T-helper 1 cell treated with Interleukin-12 subunit alpha and Interleukin-12 subunit beta and Interleukin-4 antibody, amounts not matched to agents 30 ng/mL and 1 ng/mL, for 36 hours (primary cell): ENCODE measurements at regions not wholly inside any gene's neighbourhood (a gene's known extent, or its start where the extent isn't known, plus 50 kb on each side); places are given as distances from the start of the nearest gene placed in this dataset.
"Not testable (repeated sequence)": the region's sequence is repeated elsewhere in the genome, so short reads cannot be mapped to it uniquely, and the experiment has no call there.

Experiments used
- intact Hi-C: fragments of 100-400 bp; cut with micrococcal nuclease; formaldehyde crosslinking; loops from one replicate; pipeline ENCODE4 v1.15.1; 2024

- intact Hi-C loops, result not testable (repeated sequence)
Observed at GRCh38 chr9:96090630-96091029, 211.3 kb downstream of the HSD17B3 start.

GRCh38 chr9:96089452-96090085 lies 212.4 kb downstream of the HSD17B3 start:
- intact Hi-C loops, result no loop called here

- intact Hi-C loops, result no loop called here
Observed at GRCh38 chr9:96088510-96088909, 213.0 kb downstream of the ERCC6L2 start.

GRCh38 chr9:96087669-96088299 lies 212.3 kb downstream of the ERCC6L2 start:
- intact Hi-C loops, result no loop called here

- intact Hi-C loops, result no loop called here
Observed at GRCh38 chr9:96086936-96087571, 211.6 kb downstream of the ERCC6L2 start.

DNA sequence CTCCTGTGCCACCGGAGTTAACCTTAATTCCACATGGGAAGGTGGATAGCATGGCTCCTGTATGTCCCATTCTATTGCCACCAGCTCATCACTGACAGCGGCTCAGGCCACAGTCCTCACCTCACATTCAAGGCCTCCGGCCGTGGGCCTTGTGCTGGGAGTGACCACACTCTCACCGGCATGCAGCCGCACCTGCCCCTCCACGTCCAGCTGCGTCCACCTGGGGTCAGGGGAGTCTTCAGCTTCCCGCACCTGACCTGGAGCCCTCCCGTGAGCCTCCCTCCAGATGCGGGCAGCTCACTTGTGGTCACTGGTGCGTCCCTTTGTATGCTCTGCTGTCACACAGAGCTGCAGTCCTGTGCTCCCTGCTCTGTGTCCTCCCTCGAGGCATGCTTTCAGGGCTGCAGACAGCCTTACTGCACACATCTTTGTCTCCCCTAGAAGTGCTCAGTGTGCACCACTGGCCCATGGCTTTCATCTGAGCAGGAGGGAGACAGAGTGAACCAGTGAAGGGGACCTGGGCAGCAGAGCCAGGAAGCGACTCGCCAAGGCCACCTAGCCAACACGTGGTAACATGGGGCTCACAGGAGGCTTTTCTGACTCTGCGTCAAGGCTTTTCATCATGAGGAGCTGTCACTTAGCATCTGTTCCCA lies 210.1 kb downstream of the ERCC6L2 start:
- intact Hi-C loops, result no loop called here

DNA sequence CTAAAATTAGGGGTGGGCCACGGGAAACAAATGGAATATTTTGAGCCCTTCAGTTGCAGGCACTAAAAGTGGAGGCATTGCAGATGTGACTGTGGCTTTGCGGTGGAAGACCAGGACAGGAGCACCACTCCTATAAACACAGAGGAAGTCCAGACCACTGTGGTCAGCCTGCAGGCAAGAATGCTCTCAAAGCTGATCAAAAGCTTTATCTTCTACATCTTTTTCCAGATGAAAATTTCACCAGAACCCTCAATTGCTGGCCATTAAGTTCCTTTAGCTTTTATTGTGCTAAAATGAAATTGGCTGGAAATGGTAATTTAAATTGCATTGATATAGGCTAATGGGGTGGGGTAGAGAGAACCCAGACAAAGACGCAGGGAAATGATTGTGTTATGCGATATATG lies 208.8 kb downstream of the ERCC6L2 start:
- intact Hi-C loops, result no loop called here

DNA sequence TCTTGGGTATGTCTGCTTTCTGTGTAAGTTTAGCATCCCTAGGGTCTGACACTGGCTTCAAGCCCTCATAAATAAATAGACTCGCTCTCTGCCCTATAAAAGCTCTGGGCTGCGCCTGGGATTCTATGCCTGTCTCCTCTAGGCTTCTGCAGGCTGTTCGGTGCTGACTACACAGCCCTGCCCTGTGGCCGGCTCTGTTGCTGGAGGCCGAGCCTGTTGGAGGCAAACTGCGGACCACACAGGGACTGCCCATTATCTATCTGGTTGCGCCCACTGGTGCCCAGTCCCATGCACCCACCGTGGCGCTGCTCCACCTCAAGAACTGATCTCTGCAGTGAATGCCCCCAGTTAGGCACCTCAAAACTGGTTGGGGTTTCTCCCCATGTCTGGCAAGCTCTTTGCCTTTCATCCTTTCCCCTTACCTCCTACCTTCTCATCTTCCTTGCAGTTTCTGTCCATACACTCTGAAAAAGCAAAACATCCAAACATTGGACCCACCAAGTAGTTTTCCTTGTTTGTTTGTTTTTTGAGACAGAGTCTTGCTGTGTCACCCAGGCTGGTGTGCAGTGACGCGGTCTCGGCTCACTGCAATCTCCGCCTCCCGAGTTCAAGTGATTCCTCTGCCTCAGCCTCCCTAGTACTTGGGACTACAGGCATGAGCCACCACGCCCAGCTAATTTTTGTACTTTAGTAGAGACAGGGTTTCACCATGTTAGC lies 207.2 kb downstream of the ERCC6L2 start:
- intact Hi-C loops, result no loop called here

DNA sequence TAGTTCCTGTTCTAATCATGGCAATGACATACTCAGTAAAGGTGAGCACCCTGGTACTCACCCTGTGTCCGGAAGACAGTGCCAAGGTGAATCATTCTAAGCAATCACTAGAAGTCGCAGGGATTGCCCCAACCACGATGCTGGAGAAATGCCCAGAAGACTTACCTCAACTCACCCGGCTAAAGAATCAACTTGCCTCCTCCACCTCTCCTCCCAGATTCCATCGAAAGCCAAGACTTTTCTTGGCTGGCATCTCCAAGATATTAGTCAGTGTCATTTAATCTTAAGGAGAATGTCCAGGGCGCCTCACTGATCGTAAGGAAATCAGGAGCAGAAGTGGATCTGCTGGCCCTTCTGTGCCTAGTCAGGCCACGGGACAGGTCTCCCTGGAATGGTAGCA lies 204.9 kb downstream of the ERCC6L2 start:
- intact Hi-C loops, result no loop called here

GRCh38 chr9:96079779-96080178 lies 204.3 kb downstream of the ERCC6L2 start:
- intact Hi-C loops, result no loop called here

DNA sequence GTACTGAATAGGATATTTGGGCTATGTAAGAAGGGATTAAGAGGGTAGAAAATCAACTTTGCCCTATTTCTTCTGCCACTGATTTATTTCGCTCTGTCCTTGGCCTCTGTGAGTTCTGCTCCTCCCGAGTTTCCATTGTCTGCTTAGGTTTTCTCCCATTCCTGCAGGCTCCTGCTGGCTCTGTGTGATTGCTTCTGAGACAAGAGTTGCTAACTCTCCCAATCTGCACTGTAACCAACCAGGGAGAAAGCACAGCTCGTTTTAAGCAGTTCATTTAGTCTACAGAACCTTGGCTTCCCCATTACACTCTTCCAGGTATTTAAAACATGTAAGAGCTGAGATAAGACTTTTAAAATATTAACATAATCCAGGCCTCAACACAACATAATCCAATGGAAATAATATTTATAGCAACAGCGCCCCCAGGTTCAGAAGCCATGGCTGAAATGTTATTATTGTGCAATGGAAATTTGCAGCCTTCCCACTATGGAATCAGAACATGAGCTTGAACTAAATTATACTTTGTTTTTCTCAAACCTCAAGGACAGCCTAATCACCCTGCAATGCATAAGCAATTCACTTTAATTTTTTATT lies 203.5 kb downstream of the ERCC6L2 start:
- intact Hi-C loops, result no loop called here

GRCh38 chr9:96075757-96076156 lies 200.3 kb downstream of the ERCC6L2 start:
- intact Hi-C loops, result no loop called here

DNA sequence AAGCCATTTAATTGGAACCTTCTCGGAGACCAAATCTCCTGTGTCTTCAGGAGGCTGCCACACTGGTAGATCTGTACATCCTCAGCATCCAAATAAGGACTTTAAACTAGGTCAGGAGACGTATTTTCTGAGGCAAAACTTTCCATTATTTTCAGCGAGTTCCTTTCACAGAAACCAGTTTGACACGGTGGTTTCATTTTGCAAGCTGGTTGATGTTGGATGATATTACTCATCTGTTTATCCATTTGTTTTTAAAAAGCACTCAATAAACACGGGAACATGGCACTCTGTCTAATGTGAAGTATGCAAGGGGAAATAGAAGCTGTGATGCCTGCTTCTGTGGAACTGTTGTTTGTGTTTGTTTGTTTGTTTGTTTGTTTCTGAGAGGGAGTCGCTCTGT lies 199.6 kb downstream of the ERCC6L2 start:
- intact Hi-C loops, result no loop called here

GRCh38 chr9:96073531-96074480 lies 198.3 kb downstream of the ERCC6L2 start:
- intact Hi-C loops, result loop anchor here (5.0 kb wide), 2 partner anchors 78 to 143 kb away; no protein-coding TSS in a partner anchor

- intact Hi-C loops, result loop anchor here (5.0 kb wide), 2 partner anchors 79 to 144 kb away; no protein-coding TSS in a partner anchor
Observed at GRCh38 chr9:96072930-96073329, 197.4 kb downstream of the ERCC6L2 start.

DNA sequence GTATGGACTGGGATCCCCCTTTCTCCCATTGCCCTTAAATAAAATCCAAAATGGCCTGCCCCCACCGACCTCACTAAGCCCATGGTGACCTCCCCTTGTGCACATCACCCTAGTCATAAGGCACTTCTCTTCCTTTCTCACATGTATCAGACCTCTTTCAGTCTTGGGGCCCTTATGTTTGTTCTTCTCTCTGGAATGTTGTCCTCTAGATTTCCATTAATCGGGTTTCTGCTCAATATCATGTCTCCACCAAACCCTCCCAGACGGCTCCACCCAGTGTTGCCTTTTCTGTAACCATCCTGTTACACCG lies 196.3 kb downstream of the ERCC6L2 start:
- intact Hi-C loops, result loop anchor here (5.0 kb wide), 2 partner anchors 81 to 146 kb away; no protein-coding TSS in a partner anchor

DNA sequence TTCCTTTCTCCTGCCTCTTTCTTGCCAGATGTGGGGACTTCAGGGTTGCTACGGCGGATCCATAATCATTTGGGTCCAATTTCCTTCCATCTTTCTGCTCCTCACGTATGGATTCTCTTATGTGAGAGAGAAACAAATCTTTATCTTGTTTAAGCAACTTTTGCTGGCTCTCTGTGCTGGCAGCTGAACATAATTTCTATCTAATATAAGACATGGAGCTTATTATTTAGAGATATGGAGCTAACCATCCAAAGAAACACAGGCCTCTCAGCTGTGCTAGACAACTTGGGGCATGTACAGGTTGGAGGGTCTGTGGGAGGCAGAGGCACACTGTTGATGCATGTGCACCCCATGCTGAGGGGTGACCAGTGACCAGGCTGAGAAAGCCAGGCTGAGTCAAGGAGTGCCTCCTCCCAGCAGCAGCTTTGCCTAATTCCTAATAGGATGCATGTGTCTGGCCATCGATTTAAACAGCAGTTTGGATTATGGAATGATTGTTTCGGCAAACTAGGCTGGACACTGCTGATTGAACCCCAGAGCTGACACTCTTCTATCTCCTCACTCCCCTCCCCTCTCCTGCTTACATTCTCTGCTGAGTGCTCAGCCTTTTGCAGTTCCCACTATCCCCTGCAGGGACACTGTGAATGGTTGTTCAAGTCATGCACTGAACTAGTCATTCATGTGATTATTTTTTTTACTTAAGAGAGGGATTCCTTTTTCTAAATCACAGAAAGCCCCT lies 195.8 kb downstream of the ERCC6L2 start:
- intact Hi-C loops, result loop anchor here (5.0 kb wide), 2 partner anchors 81 to 146 kb away; no protein-coding TSS in a partner anchor

GRCh38 chr9:96069629-96070220 lies 194.2 kb downstream of the ERCC6L2 start:
- intact Hi-C loops, result loop anchor here (5.0 kb wide), 2 partner anchors 83 to 148 kb away; no protein-coding TSS in a partner anchor

- intact Hi-C loops, result no loop called here
Observed at GRCh38 chr9:96068511-96068910, 193.0 kb downstream of the ERCC6L2 start.
